Breast epithelium (tissue), 4 donors: ENCODE measurements at regions not wholly inside any gene's neighbourhood (a gene's known extent, or its start where the extent isn't known, plus 50 kb on each side); places are given as distances from the start of the nearest gene placed in this dataset.

Experiments
- DNase-seq, 2 donors: peaks; one replicate each; pipeline ENCODE4 v3.0.0-alpha.2; 2019; ENCODE audit warnings: low spot score in 2 of 2
- H3K27ac ChIP-seq, 2 donors: fragments of 200-600 bp; sonication (generic) in 1 of 2; one replicate each; pipeline ENCODE4 v1.5.1; 2016 to 2019; ENCODE audit warnings: mild to moderate bottlenecking in 1 of 2
- H3K27me3 ChIP-seq, 2 donors: fragments of 200-600 bp; sonication (generic) in 1 of 2; one replicate each; pipeline versions ENCODE4 v1.5.1 to v1.6.0; 2017 to 2019; ENCODE audit warnings: control low read depth in 1 of 2, mild to moderate bottlenecking in 1 of 2
- H3K36me3 ChIP-seq: fragments of 200-600 bp; one replicate; pipeline ENCODE4 v1.5.1; 2019
- H3K4me1 ChIP-seq, 2 donors: fragments of 200-600 bp; sonication (generic); one replicate each; pipeline ENCODE4 v1.5.1; 2016 to 2019; ENCODE audit warnings: control low read depth in 1 of 2
- H3K4me3 ChIP-seq, 3 donors: fragments of 200-600 bp; sonication (generic); 1 replicate in 2 of 3; 2 replicates in 1 of 3; pipeline ENCODE4 v1.5.1; 2016 to 2019; ENCODE audit warnings: mild to moderate bottlenecking in 3 of 3, moderate library complexity in 2 of 3
- H3K9me3 ChIP-seq, 2 donors: fragments of 200-600 bp; sonication (generic) in 1 of 2; one replicate each; pipeline ENCODE4 v1.5.1; 2016 to 2019; ENCODE audit warnings: control low read depth in 1 of 2
- POLR2A ChIP-seq: fragments of 450-650 bp; IDR thresholded peaks from one replicate; pipeline ENCODE4 v1.6.1; 2016; ENCODE audit warnings: antibody characterized with exemption, mild to moderate bottlenecking, moderate library complexity
- POLR2AphosphoS5 ChIP-seq, 3 donors: sonication (generic); formaldehyde crosslinking; IDR thresholded peaks; one replicate each; pipeline ENCODE4 v1.6.1; 2017; ENCODE audit warnings: antibody characterized with exemption in 3 of 3
- intact Hi-C: fragments of 100-400 bp; cut with DNase I; formaldehyde crosslinking; loops from one replicate; pipeline ENCODE4 v1.15.1; 2023; ENCODE audit warnings: low total_unique reads
- TF ChIP-seq, protein P1 (sequence below), 3 donors: fragments of 450-650 bp; IDR thresholded peaks; one replicate each; pipeline ENCODE4 v1.5.1; 2016 to 2017; ENCODE audit warnings: antibody characterized with exemption in 3 of 3, mild to moderate bottlenecking in 3 of 3, moderate library complexity in 3 of 3

DNA sequence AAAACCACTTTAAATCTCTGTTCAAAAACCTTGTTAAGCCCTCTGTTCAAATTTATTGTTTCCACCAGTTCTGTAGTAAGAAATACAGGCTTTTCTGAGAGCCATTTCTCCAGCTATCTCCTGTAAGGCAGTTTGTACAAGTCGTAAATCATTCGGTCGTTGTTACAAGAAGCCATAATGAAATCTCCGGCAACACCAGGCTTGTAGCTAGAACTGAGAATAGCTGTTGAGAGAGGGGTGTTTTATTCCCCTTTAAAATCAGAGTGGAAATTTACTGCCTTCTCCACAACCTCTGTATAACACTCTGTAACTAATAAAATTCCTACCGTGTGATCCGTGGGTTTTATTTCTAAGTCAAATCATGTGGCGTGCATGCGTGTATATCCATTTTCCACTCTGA, 335.8 kb upstream of the KAZN start:
- H3K4me3 ChIP-seq = no peak overlapping the region
- no peaks in the 10 kb centered on the region for H3K9me3 ChIP-seq
- no peaks in the 10 kb centered on the region for H3K36me3 ChIP-seq
- DNase-seq = no peak
- TF ChIP-seq, protein P1, sequence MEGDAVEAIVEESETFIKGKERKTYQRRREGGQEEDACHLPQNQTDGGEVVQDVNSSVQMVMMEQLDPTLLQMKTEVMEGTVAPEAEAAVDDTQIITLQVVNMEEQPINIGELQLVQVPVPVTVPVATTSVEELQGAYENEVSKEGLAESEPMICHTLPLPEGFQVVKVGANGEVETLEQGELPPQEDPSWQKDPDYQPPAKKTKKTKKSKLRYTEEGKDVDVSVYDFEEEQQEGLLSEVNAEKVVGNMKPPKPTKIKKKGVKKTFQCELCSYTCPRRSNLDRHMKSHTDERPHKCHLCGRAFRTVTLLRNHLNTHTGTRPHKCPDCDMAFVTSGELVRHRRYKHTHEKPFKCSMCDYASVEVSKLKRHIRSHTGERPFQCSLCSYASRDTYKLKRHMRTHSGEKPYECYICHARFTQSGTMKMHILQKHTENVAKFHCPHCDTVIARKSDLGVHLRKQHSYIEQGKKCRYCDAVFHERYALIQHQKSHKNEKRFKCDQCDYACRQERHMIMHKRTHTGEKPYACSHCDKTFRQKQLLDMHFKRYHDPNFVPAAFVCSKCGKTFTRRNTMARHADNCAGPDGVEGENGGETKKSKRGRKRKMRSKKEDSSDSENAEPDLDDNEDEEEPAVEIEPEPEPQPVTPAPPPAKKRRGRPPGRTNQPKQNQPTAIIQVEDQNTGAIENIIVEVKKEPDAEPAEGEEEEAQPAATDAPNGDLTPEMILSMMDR (IDR thresholded peaks at IDR 0.05) = no peak
- no peak for TF ChIP-seq POLR2A
- TF ChIP-seq POLR2AphosphoS5 (IDR thresholded peaks at IDR 0.05) = no peak
- H3K27me3 ChIP-seq = no peaks in the 10 kb centered on the region
- intact Hi-C loops = no loop called here
- H3K27ac ChIP-seq = no peak overlapping the region
- H3K4me1 ChIP-seq = no peaks in the 10 kb centered on the region

DNA sequence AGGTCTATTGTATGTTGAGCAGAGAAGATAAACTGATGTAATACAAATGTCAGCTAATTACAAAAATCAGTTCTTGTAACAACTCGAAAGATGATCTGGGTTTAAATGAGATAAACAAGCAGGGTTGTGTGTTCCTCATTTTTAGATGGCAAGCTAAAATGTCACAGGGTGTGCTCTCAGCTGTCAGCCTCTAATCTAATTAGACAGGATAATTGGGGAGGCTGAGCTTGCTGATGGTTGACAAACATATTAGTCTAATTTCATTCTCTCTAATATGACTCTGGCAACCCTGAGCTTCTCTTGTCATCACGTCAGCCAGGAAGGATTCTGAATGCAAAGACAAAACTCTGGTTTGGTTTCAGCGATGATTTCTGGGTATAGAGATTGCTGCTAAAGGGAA, 335.3 kb upstream of the KAZN start:
- Histone ChIP-seq H3K4me3 (no peak overlapping the region), H3K4me1 (no peaks in the 10 kb centered on the region), H3K9me3 (no peaks in the 10 kb centered on the region), H3K27me3 (no peaks in the 10 kb centered on the region), H3K27ac (no peak overlapping the region), H3K36me3 (no peaks in the 10 kb centered on the region)
- TF ChIP-seq, protein P1 (IDR thresholded peaks at IDR 0.05) = no peak
- TF ChIP-seq POLR2AphosphoS5 (IDR thresholded peaks at IDR 0.05) (no peak), POLR2A (no peak)
- intact Hi-C loops = no loop called here
- no peak for DNase-seq

DNA sequence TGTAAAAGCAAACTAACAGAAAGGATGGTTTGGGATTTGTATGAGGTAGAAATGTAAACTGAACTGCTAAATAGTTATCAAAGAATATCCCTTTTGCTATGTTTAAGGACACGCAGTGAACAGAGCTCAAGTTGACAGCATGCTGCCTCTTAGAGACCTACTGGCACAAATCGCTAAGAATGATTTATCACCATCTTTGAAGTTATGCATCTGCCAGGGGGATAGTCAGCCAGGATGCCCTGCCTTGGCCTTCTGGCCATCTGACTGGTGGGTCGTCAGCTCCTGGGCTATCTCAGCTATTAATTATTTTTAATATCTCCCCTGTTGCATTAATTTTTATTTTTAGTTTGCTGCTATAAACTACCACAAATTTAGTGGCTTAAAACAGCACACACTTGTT, 334.8 kb upstream of the KAZN start:
- H3K36me3 ChIP-seq = no peaks in the 10 kb centered on the region
- no peak overlapping the region for H3K4me3 ChIP-seq
- no peak for TF ChIP-seq POLR2AphosphoS5 (IDR thresholded peaks at IDR 0.05)
- TF ChIP-seq POLR2A = no peak
- TF ChIP-seq, protein P1 (IDR thresholded peaks at IDR 0.05) = no peak
- no peak overlapping the region for H3K27ac ChIP-seq
- H3K4me1 ChIP-seq = no peaks in the 10 kb centered on the region
- no peak for DNase-seq
- no peaks in the 10 kb centered on the region for H3K9me3 ChIP-seq
- intact Hi-C loops = no loop called here
- H3K27me3 ChIP-seq = no peaks in the 10 kb centered on the region

DNA sequence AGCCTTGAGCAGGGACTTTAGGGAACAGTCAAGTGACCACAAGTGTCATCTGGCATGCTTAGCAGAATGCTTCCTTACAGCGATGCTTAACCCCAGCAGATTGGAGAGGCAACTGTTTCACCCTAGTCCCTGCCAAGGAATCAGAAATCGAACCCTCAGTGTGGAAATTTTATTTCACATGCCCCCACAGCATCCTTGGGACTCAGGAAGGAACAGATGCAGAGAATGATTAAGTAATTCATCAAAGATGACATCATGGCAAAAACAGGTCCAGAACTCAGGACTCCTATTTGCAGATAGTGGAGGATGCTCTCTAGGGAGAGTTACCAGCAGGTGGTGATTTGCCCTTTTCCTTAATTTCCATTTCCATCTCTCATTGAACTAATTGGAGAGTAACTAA, 333.0 kb upstream of the KAZN start:
- no peaks in the 10 kb centered on the region for H3K9me3 ChIP-seq
- no peak overlapping the region for H3K4me3 ChIP-seq
- intact Hi-C loops = no loop called here
- H3K27ac ChIP-seq = no peak overlapping the region
- H3K36me3 ChIP-seq = no peaks in the 10 kb centered on the region
- no peaks in the 10 kb centered on the region for H3K4me1 ChIP-seq
- H3K27me3 ChIP-seq = no peaks in the 10 kb centered on the region
- DNase-seq = no peak
- TF ChIP-seq POLR2A (no peak), POLR2AphosphoS5 (IDR thresholded peaks at IDR 0.05) (no peak)
- TF ChIP-seq, protein P1 (IDR thresholded peaks at IDR 0.05) = no peak

DNA sequence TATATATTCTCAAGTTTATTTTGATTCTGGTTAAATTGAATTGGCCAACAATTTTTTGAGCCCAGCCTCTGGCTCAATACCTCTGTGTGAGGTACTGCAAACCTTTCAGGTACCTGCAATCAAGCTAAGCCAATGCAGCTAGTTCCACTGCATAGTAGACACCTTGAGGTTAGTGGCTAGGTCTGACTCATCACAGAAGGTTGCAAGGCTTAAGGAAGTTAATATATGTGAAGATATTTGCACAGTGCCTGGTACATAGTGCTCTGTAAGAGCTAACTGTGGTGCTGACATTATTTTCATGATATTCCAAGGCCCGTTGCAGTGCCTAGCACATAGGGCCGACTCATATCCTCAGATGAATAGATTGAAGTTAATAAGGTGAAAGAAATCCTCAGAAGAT, 330.5 kb upstream of the KAZN start:
- H3K36me3 ChIP-seq = no peaks in the 10 kb centered on the region
- H3K4me1 ChIP-seq = no peaks in the 10 kb centered on the region
- intact Hi-C loops = no loop called here
- TF ChIP-seq POLR2A (no peak), POLR2AphosphoS5 (IDR thresholded peaks at IDR 0.05) (no peak)
- H3K27ac ChIP-seq = no peak overlapping the region
- no peaks in the 10 kb centered on the region for H3K27me3 ChIP-seq
- no peak overlapping the region for H3K4me3 ChIP-seq
- no peaks in the 10 kb centered on the region for H3K9me3 ChIP-seq
- no peak for DNase-seq

DNA sequence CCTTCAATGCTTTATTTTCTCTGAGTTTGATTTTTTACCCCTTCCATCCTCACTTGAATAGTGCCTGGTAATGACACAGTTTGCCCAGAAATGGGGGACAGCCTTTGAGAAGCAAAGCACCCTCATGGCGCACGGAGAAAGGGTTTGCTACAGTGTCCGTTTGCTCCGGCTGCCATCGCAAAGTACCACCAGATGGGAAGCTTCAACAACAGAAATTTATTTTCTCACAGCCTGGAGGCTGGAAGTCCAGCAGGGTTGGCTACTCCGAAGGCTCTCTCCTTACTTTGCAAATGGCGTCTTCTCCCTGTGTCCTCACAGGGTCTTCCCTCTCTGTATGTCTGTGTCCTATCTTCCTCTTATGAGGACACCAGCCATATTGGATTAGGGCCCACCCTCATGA, 327.7 kb upstream of the KAZN start:
- intact Hi-C loops = loop anchor here (5.0 kb wide), 1 partner anchor 571 kb away; no protein-coding TSS in a partner anchor
- no peak for DNase-seq
- TF ChIP-seq POLR2AphosphoS5 (IDR thresholded peaks at IDR 0.05) (no peak), POLR2A (no peak)
- TF ChIP-seq, protein P1 (IDR thresholded peaks at IDR 0.05) = no peak
- H3K4me1 ChIP-seq = no peaks in the 10 kb centered on the region
- H3K27ac ChIP-seq = no peak overlapping the region
- H3K4me3 ChIP-seq = no peak overlapping the region
- no peaks in the 10 kb centered on the region for H3K36me3 ChIP-seq
- H3K27me3 ChIP-seq = no peaks in the 10 kb centered on the region
- no peaks in the 10 kb centered on the region for H3K9me3 ChIP-seq
